Upper lobe of left lung (tissue), 6 donors: ENCODE measurements at regions not wholly inside any gene's neighbourhood (a gene's known extent, or its start where the extent isn't known, plus 50 kb on each side); places are given as distances from the start of the nearest gene placed in this dataset.

Experiments used
- ATAC-seq, 2 donors: fragments of 200-7000 bp; cut with Tn5 transposase; one replicate each; pipeline ENCODE4 v1.9.1; 2022; ENCODE audit warnings: mild to moderate bottlenecking in 2 of 2, moderate library complexity in 2 of 2; ENCODE audit not compliant: low FRiP score in 2 of 2
- DNase-seq, 2 donors: peaks; one replicate each; pipeline ENCODE4 v3.0.0-alpha.2; 2019 to 2020
- H3K27ac ChIP-seq, 4 donors: fragments of 200-600 bp; sonication (generic); one replicate each; pipeline ENCODE4 v1.5.1; 2016 to 2019
- H3K27me3 ChIP-seq, 4 donors: fragments of 200-600 bp; sonication (generic); one replicate each; pipeline ENCODE4 v1.5.1; 2017 to 2019
- H3K36me3 ChIP-seq, 4 donors: fragments of 200-600 bp; sonication (generic); one replicate each; pipeline ENCODE4 v1.5.1; 2016 to 2019
- H3K4me1 ChIP-seq, 4 donors: fragments of 200-600 bp; sonication (generic); one replicate each; pipeline ENCODE4 v1.5.1; 2018 to 2019
- H3K4me3 ChIP-seq, 4 donors: fragments of 200-600 bp; sonication (generic); one replicate each; pipeline ENCODE4 v1.5.1; 2017 to 2019; ENCODE audit warnings: mild to moderate bottlenecking in 2 of 4, moderate library complexity in 1 of 4
- H3K9me3 ChIP-seq, 4 donors: fragments of 200-600 bp; sonication (generic); one replicate each; pipeline ENCODE4 v1.5.1; 2018 to 2019
- EP300 ChIP-seq, 4 donors: sonication (generic); formaldehyde crosslinking; IDR thresholded peaks; one replicate each; pipeline ENCODE4 v1.5.1; 2017; ENCODE audit warnings: antibody characterized with exemption in 4 of 4, control low read depth in 2 of 4
- POLR2A ChIP-seq, 4 donors: fragments of 450-650 bp; IDR thresholded peaks; one replicate each; pipeline ENCODE4 v1.5.1; 2016 to 2017; ENCODE audit warnings: antibody characterized with exemption in 4 of 4, mild to moderate bottlenecking in 2 of 4
- POLR2AphosphoS5 ChIP-seq, 2 donors: sonication (generic); formaldehyde crosslinking; IDR thresholded peaks; one replicate each; pipeline ENCODE4 v1.5.1; 2017; ENCODE audit warnings: antibody characterized with exemption in 2 of 2
- WGBS, 2 donors: methylation state at CpG; one replicate each; pipeline ENCODE4 v1.1.5; 2017 to 2018; 5-methylcytosine and 5-hydroxymethylcytosine counted together
- TF ChIP-seq, protein P1 (sequence below), 6 experiments: fragments of 450-650 bp in 4 of 6; fragments of 200-600 bp in 2 of 6; sonication (generic) in 2 of 6; IDR thresholded peaks; one replicate each; pipeline ENCODE4 v1.5.1; 2016 to 2019; ENCODE audit warnings: antibody characterized with exemption in 6 of 6
- donor health status: DM: no; HTN: no; CAD: no; lungs with moderate emphysema.
- donor health status: DM: no; HTN: yes; CAD: no; lungs with severe emphysema.

DNA sequence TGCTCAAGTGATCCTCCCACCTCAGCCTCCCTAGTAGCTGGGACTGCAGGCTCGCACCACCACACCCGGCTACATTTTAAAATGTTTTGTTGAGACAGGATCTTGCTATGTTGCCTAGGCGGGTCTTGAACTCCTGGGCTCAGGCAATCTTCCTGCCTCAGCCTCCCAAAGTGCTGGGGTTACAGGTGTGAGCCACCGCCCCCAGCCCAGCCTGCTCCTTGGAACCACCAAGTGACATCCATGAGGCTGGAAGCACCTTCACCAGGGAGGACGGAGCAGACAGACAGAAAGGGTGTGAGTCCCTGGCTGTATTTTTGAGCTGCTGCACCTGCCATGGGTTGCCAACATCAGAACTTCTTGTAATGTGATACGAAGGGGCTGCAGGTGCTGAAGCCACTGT, 62.3 kb upstream of the UBE3C start:
- H3K36me3 ChIP-seq = no peaks in the 10 kb centered on the region
- DNase-seq (no peak), ATAC-seq (no peak)
- no peak overlapping the region for H3K4me3 ChIP-seq
- WGBS, 2 donors = 70 to 92% methylated on average over 3 to 6 of the region's 6 CpGs
- H3K4me1 ChIP-seq = peaks cover 0 to 6% (median 0%) of the 10 kb centered on the region in 4 donors
- peaks cover 0 to 7% (median 0%) of the 10 kb centered on the region in 4 donors for H3K27me3 ChIP-seq
- TF ChIP-seq, protein P1, sequence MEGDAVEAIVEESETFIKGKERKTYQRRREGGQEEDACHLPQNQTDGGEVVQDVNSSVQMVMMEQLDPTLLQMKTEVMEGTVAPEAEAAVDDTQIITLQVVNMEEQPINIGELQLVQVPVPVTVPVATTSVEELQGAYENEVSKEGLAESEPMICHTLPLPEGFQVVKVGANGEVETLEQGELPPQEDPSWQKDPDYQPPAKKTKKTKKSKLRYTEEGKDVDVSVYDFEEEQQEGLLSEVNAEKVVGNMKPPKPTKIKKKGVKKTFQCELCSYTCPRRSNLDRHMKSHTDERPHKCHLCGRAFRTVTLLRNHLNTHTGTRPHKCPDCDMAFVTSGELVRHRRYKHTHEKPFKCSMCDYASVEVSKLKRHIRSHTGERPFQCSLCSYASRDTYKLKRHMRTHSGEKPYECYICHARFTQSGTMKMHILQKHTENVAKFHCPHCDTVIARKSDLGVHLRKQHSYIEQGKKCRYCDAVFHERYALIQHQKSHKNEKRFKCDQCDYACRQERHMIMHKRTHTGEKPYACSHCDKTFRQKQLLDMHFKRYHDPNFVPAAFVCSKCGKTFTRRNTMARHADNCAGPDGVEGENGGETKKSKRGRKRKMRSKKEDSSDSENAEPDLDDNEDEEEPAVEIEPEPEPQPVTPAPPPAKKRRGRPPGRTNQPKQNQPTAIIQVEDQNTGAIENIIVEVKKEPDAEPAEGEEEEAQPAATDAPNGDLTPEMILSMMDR (IDR thresholded peaks at IDR 0.05) = no peak
- TF ChIP-seq EP300 (IDR thresholded peaks at IDR 0.05) (no peak), POLR2AphosphoS5 (IDR thresholded peaks at IDR 0.05) (no peak), POLR2A (IDR thresholded peaks at IDR 0.05) (no peak)
- H3K27ac ChIP-seq = no peak overlapping the region
- H3K9me3 ChIP-seq = no peaks in the 10 kb centered on the region

DNA sequence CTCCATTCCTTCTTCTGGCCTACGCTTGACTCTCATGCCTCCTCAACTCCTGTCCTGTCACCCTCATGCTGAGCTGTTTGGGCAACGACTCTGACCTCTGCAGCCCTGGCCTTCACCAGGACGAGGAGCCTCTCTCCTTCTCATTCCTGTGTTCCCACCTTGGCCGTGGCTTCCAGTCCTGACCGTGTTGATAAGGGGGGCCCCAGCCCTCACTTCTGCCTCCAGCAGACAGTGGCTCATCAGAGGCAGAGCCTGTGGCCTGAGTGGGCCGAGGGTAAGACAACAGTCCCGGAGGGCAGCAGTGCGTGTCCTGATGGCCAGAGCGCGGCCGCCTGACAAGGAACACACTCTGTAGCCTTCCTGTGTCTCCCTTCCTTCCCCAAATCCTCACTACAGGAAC, 61.7 kb upstream of the UBE3C start:
- ATAC-seq (no peak), DNase-seq (no peak)
- TF ChIP-seq EP300 (IDR thresholded peaks at IDR 0.05) (no peak), POLR2AphosphoS5 (IDR thresholded peaks at IDR 0.05) (no peak), POLR2A (IDR thresholded peaks at IDR 0.05) (no peak)
- TF ChIP-seq, protein P1 (IDR thresholded peaks at IDR 0.05) = no peak
- Histone ChIP-seq H3K27ac (no peak overlapping the region), H3K9me3 (no peaks in the 10 kb centered on the region), H3K4me1 (peaks cover 0 to 6% (median 0%) of the 10 kb centered on the region in 4 donors), H3K4me3 (no peak overlapping the region), H3K36me3 (no peaks in the 10 kb centered on the region), H3K27me3 (peaks cover 0 to 7% (median 0%) of the 10 kb centered on the region in 4 donors)
- WGBS, 2 donors = 68 to 83% methylated on average over 11 of the region's 11 CpGs

DNA sequence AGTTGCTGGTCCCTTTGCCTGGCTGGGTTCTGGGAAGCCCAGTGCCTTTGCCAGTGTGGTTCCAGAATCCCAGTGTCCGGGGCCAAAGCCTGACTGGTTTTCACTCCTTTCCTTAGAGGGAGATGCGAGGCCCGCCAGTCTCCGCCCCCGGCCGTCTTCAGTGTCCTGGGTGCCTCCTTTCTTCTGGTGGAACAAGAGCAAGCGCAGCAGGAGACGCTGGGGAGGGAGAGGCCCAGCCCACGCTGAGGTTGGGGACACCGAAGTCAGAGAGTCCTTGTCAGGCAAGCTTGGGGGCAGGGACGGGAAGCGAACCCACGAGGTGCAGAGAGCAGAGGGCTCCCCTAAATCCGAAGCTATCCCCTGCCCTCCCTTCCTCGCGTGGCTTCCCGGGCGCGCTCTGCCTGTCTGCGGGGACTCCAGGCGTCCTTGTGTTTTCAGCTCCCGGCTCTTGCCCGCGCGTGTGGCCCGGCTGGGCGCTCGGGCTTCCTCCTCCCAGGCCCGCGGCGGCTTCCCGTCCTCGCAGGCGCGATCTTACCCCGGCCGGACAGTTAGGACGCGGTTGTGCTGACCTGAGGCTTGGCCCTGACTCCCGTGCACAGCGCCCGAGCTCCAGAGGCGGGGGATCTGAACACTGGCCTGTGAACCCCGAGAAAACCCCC, 60.6 kb upstream of the UBE3C start:
- Histone ChIP-seq H3K9me3 (peaks cover 0 to 2% (median 0%) of the 10 kb centered on the region in 4 donors), H3K4me3 (no peak overlapping the region), H3K27ac (no peak overlapping the region), H3K4me1 (peaks cover 0 to 6% (median 0%) of the 10 kb centered on the region in 4 donors), H3K36me3 (no peaks in the 10 kb centered on the region), H3K27me3 (peaks cover 0 to 7% (median 0%) of the 10 kb centered on the region in 4 donors)
- peak in 1 of 2 donors; percentile 79 for DNase-seq
- TF ChIP-seq, protein P1 (IDR thresholded peaks at IDR 0.05) = no peak
- TF ChIP-seq EP300 (IDR thresholded peaks at IDR 0.05) = no peak
- no peak for TF ChIP-seq POLR2A (IDR thresholded peaks at IDR 0.05)
- TF ChIP-seq POLR2AphosphoS5 (IDR thresholded peaks at IDR 0.05) = no peak
- ATAC-seq = no peak
- 16 to 30% methylated on average over 14 to 34 of the region's 44 CpGs for WGBS, 2 donors

DNA sequence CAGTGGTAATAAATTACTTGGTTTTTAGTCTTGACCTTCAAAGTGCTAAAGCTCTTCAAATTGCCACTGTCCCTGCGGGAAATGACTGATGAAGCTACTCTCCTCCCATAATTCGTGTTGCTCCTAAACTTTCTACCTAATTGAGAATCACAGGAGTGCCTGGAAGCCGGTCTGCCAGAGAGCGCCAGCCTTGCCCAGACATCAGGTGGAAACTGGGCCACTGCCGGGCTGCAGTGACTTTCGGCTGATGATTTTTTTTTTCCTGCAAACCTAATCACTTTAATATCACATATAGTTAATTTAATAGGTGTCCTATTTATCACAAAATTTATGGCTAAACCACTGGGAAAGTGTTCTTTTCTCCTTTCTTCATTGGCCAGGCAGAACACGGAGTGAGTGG, 59.6 kb upstream of the UBE3C start:
- Histone ChIP-seq H3K4me3 (no peak overlapping the region), H3K27me3 (peaks cover 0 to 7% (median 0%) of the 10 kb centered on the region in 4 donors), H3K36me3 (no peaks in the 10 kb centered on the region), H3K27ac (no peak overlapping the region), H3K4me1 (peaks cover 0 to 6% (median 0%) of the 10 kb centered on the region in 4 donors), H3K9me3 (peaks cover 2 to 12% (median 6%) of the 10 kb centered on the region in 4 donors)
- DNase-seq (no peak), ATAC-seq (no peak)
- WGBS, 2 donors = 80 to 85% methylated on average over 7 of the region's 7 CpGs
- TF ChIP-seq POLR2AphosphoS5 (IDR thresholded peaks at IDR 0.05) (no peak), EP300 (IDR thresholded peaks at IDR 0.05) (no peak), POLR2A (IDR thresholded peaks at IDR 0.05) (no peak)
- TF ChIP-seq, protein P1 (IDR thresholded peaks at IDR 0.05) = no peak
